ENCODE measurements at regions not wholly inside any gene's neighbourhood (a gene's known extent, or its start where the extent isn't known, plus 50 kb on each side); places are given as distances from the start of the nearest gene placed in this dataset.

DNA sequence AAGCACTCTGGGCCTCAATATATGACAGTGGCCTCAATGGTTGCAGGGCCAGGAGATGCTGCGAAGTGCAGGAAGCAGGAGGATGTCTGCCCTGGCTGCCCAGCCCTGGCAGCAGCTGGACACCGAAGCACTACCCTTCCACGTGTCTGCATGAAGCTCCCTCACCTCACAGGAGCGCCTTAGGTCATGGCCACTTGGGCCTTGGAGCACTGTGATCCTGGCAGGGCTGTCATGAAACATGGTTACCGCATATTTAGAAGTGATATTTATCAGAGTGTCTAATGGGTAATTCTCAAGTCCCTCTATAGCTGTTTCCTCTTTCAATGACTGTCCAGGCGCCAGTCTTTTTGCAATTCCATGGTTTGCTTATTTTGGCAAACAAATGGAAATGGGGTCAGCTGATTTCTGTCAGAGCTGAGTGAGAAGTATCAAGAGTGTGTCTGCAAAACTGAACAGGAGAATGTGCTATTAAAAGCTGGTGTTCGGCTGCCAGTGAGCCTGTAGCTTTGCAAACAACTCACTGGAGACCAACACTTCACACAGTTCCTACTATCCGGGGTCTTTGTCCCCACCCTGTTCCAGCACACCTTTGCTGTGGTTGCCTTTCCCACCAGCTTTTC, 285.9 kb downstream of the KIF4B start:
- intact Hi-C loops (cut with micrococcal nuclease) = loop anchor here (10.0 kb wide), 1 partner anchor 655 kb away; no protein-coding TSS in a partner anchor
- 0% methylated on average over 8 of the region's 8 CpGs for WGBS (ENCODE audit: insufficient coverage, low coverage, missing lambda C conversion rate)
- H3K36me3 ChIP-seq (ENCODE audit: control insufficient read depth, insufficient read depth, low read length) = no peaks in the 10 kb centered on the region

DNA sequence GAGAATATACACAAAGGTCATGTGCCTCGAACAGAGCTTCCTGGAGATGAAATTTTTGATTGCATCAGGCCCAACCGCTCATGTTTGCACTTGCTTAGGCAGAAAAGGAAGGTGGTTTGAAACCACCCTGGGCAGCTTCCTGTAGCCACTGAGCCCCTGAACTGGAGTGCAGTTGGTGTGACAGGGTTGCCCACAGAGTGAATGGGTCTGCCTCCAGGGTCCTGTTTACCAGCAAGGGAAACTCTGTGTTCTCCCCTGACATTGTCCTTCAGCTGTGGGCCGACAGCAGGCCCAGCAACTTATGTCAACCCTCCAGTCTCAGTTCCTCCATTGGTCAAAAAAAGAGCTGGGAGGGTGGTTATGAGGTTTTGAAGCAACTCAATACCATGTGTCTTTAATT, 289.6 kb downstream of the KIF4B start:
- Histone ChIP-seq H3K79me2 (ENCODE audit: control insufficient read depth, insufficient read depth, low read length) (no peaks in the 10 kb centered on the region), H4K20me1 (replicated peaks; ENCODE audit: control insufficient read depth, insufficient read depth, low read length) (no peaks in the 10 kb centered on the region), H3K36me3 (ENCODE audit: control insufficient read depth, insufficient read depth, low read length) (no peaks in the 10 kb centered on the region), H2AFZ (ENCODE audit: low read depth, low read length) (no peak overlapping the region), H3K9me3 (replicated peaks; ENCODE audit: control insufficient read depth, insufficient read depth, low read depth, low read length) (no peaks in the 10 kb centered on the region), H3K27ac (ENCODE audit: extremely low read depth, low read depth, low read length) (no peak overlapping the region), H3K9me1 (ENCODE audit: control insufficient read depth, insufficient read depth, low read length) (no peaks in the 10 kb centered on the region), H3K4me3 (no peak overlapping the region), H3K4me1 (replicated peaks in 1 of 2; ENCODE audit: control insufficient read depth in 2 of 2, insufficient read depth in 2 of 2, low read length in 2 of 2) (no peaks in the 10 kb centered on the region), H3K4me2 (ENCODE audit: insufficient read depth, low read length) (no peak overlapping the region), H3K27me3 (ENCODE audit: control insufficient read depth in 2 of 2, insufficient read depth in 2 of 2, low read length in 2 of 2) (no peaks in the 10 kb centered on the region), H3K9ac (ENCODE audit: insufficient read depth in 1 of 2, low read depth in 2 of 2, low read length in 2 of 2) (no peak overlapping the region)
- TF ChIP-seq RBM22 (IDR thresholded peaks at IDR 0.05; ENCODE audit: low read depth, low read length, poor library complexity, severe bottlenecking) = no peak
- TF ChIP-seq, protein P1, sequence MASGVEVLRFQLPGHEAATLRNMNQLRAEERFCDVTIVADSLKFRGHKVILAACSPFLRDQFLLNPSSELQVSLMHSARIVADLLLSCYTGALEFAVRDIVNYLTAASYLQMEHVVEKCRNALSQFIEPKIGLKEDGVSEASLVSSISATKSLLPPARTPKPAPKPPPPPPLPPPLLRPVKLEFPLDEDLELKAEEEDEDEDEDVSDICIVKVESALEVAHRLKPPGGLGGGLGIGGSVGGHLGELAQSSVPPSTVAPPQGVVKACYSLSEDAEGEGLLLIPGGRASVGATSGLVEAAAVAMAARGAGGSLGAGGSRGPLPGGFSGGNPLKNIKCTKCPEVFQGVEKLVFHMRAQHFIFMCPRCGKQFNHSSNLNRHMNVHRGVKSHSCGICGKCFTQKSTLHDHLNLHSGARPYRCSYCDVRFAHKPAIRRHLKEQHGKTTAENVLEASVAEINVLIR (CRISPR knock-in tag; IDR thresholded peaks at IDR 0.05) = no peak
- no peak for TF ChIP-seq ZNF408 (CRISPR knock-in tag; IDR thresholded peaks at IDR 0.05; ENCODE audit: low read depth)
- no peak for TF ChIP-seq MTA1 (IDR thresholded peaks at IDR 0.05; ENCODE audit: borderline replicate concordance)
- TF ChIP-seq MTF1 (CRISPR knock-in tag; IDR thresholded peaks at IDR 0.05; ENCODE audit: borderline replicate concordance) = no peak
- no peak for TF ChIP-seq ZNF316 (IDR thresholded peaks at IDR 0.05)
- TF ChIP-seq, protein P2, sequence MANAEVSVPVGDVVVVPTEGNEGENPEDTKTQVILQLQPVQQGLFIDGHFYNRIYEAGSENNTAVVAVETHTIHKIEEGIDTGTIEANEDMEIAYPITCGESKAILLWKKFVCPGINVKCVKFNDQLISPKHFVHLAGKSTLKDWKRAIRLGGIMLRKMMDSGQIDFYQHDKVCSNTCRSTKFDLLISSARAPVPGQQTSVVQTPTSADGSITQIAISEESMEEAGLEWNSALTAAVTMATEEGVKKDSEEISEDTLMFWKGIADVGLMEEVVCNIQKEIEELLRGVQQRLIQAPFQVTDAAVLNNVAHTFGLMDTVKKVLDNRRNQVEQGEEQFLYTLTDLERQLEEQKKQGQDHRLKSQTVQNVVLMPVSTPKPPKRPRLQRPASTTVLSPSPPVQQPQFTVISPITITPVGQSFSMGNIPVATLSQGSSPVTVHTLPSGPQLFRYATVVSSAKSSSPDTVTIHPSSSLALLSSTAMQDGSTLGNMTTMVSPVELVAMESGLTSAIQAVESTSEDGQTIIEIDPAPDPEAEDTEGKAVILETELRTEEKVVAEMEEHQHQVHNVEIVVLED (CRISPR knock-in tag; IDR thresholded peaks at IDR 0.05) = no peak
- in situ Hi-C loops (cut with MboI) = no loop called here
- no TSS peak for BruUV-seq (replicated peaks)
- ChIA-PET CTCF (ENCODE audit: low intra/inter-chr PET ratio) (no interaction called here), POLR2A (interaction anchor here (0.6 kb wide), 1 partner anchor 729 kb away, joined by 3 read pairs; no protein-coding TSS in a partner anchor)
- ATAC-seq (no peak), FAIRE-seq (no peak), DNase-seq (ENCODE audit: extremely low read depth in 1 of 4, low spot score in 3 of 4) (no peak)
- WGBS (ENCODE audit: insufficient coverage, low coverage, missing lambda C conversion rate) = 0% methylated on average over 3 of the region's 3 CpGs
- intact Hi-C loops (cut with micrococcal nuclease) = no loop called here

More for the DNA sequence above, 285.9 kb downstream of the KIF4B start:
- Histone ChIP-seq H3K9me3 (replicated peaks; ENCODE audit: control insufficient read depth, insufficient read depth, low read depth, low read length) (no peaks in the 10 kb centered on the region), H3K79me2 (ENCODE audit: control insufficient read depth, insufficient read depth, low read length) (no peaks in the 10 kb centered on the region), H3K4me3 (no peak overlapping the region), H3K4me1 (replicated peaks in 1 of 2; ENCODE audit: control insufficient read depth in 2 of 2, insufficient read depth in 2 of 2, low read length in 2 of 2) (no peaks in the 10 kb centered on the region), H3K4me2 (ENCODE audit: insufficient read depth, low read length) (no peak overlapping the region), H4K20me1 (replicated peaks; ENCODE audit: control insufficient read depth, insufficient read depth, low read length) (no peaks in the 10 kb centered on the region), H3K27ac (ENCODE audit: extremely low read depth, low read depth, low read length) (no peak overlapping the region), H3K9ac (ENCODE audit: insufficient read depth in 1 of 2, low read depth in 2 of 2, low read length in 2 of 2) (no peak overlapping the region), H2AFZ (ENCODE audit: low read depth, low read length) (no peak overlapping the region), H3K27me3 (ENCODE audit: control insufficient read depth in 2 of 2, insufficient read depth in 2 of 2, low read length in 2 of 2) (no peaks in the 10 kb centered on the region), H3K9me1 (ENCODE audit: control insufficient read depth, insufficient read depth, low read length) (no peaks in the 10 kb centered on the region)
- FAIRE-seq (no peak), ATAC-seq (no peak), DNase-seq (ENCODE audit: extremely low read depth in 1 of 4, low spot score in 3 of 4) (no peak)
- TF ChIP-seq, protein P3, sequence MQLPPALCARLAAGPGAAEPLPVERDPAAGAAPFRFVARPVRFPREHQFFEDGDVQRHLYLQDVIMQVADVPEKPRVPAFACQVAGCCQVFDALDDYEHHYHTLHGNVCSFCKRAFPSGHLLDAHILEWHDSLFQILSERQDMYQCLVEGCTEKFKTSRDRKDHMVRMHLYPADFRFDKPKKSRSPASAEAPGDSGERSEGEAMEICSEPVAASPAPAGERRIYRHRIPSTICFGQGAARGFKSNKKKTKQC (CRISPR knock-in tag; IDR thresholded peaks at IDR 0.05) = no peak
- POLR2A ChIA-PET = interaction anchor here (0.6 kb wide), 1 partner anchor 822 kb away, joined by 3 read pairs; no protein-coding TSS in a partner anchor
- no TSS peak for BruUV-seq (replicated peaks)
- CTCF ChIA-PET (ENCODE audit: low intra/inter-chr PET ratio) = no interaction called here
- in situ Hi-C loops (cut with MboI) = loop anchor here (25.0 kb wide), 1 partner anchor 662 kb away; no protein-coding TSS in a partner anchor
